IPS DF 4.7 (cell line): ENCODE measurements at regions not wholly inside any gene's neighbourhood (a gene's known extent, or its start where the extent isn't known, plus 50 kb on each side); places are given as distances from the start of the nearest gene placed in this dataset.
A peak's percentile ranks its signal among the peaks of the same experiment; 100 is the strongest.

ENCODE experiments used
- DNase-seq: peaks from one replicate; pipeline ENCODE4 v3.0.0-alpha.2; 2013; ENCODE audit warnings: low spot score; ENCODE audit errors: extremely low read depth

GRCh38 chr5:12071455-12071854 lies 167.2 kb upstream of the CTNND2 start:
- no peak for DNase-seq

- DNase-seq: peak; percentile 36
These were observed 119.5 kb upstream of the CTNND2 start for GRCh38 chr5:12023614-12024241.

GRCh38 chr5:12022444-12022843 lies 118.2 kb upstream of the CTNND2 start:
- DNase-seq: no peak

GRCh38 chr5:12019306-12019705 lies 115.1 kb upstream of the CTNND2 start:
- DNase-seq: no peak

GRCh38 chr5:12017007-12017406 lies 112.8 kb upstream of the CTNND2 start:
- no peak for DNase-seq

- DNase-seq: no peak
These were observed 112.0 kb upstream of the CTNND2 start for GRCh38 chr5:12016159-12016746.

- DNase-seq: no peak
These were observed 109.1 kb upstream of the CTNND2 start for GRCh38 chr5:12013351-12013750.

GRCh38 chr5:12003680-12004079 lies 99.4 kb upstream of the CTNND2 start:
- DNase-seq: no peak

- no peak for DNase-seq
These were observed 94.2 kb upstream of the CTNND2 start for GRCh38 chr5:11998397-11998796.

GRCh38 chr5:11997942-11998341 lies 93.7 kb upstream of the CTNND2 start:
- DNase-seq: no peak

GRCh38 chr5:11992518-11992917 lies 88.3 kb upstream of the CTNND2 start:
- DNase-seq: no peak

- no peak for DNase-seq
These were observed 81.7 kb upstream of the CTNND2 start for GRCh38 chr5:11985993-11986392.

- DNase-seq: no peak
These were observed 80.0 kb upstream of the CTNND2 start for GRCh38 chr5:11984196-11984595.

- no peak for DNase-seq
These were observed 77.7 kb upstream of the CTNND2 start for GRCh38 chr5:11981986-11982385.

GRCh38 chr5:11977904-11978303 lies 73.7 kb upstream of the CTNND2 start:
- no peak for DNase-seq

GRCh38 chr5:11973469-11973868 lies 69.2 kb upstream of the CTNND2 start:
- no peak for DNase-seq

GRCh38 chr5:11963227-11963626 lies 59.0 kb upstream of the CTNND2 start:
- DNase-seq: no peak

GRCh38 chr5:11962122-11962521 lies 57.9 kb upstream of the CTNND2 start:
- DNase-seq: no peak

- DNase-seq: no peak
These were observed 54.1 kb upstream of the CTNND2 start for GRCh38 chr5:11958321-11958720.

- DNase-seq: no peak
These were observed 51.1 kb upstream of the CTNND2 start for GRCh38 chr5:11955331-11955730.
